ENCODE measurements at regions not wholly inside any gene's neighbourhood (a gene's known extent, or its start where the extent isn't known, plus 50 kb on each side); places are given as distances from the start of the nearest gene placed in this dataset.

- Histone ChIP-seq H3K27me3 (ENCODE audit: control insufficient read depth in 1 of 2, insufficient read depth in 2 of 2, low read length in 2 of 2) (peaks cover 0 to 3% of the 10 kb centered on the region in 2 experiments; a peak in 2 of 5 replicates), H3K4me1 (ENCODE audit: insufficient read depth, low read length) (no peaks in the 10 kb centered on the region), H2AFZ (ENCODE audit: low read length) (no peak overlapping the region), H3K9me3 (ENCODE audit: low read length) (no peaks in the 10 kb centered on the region), H3K4me2 (ENCODE audit: low read depth, low read length) (no peak overlapping the region), H3K27ac (ENCODE audit: extremely low read length, insufficient read depth, low read length) (no peak overlapping the region), H4K20me1 (ENCODE audit: insufficient read depth, low read length) (no peaks in the 10 kb centered on the region), H3K9ac (ENCODE audit: insufficient read depth, low read depth, low read length) (no peak overlapping the region), H3K4me3 (replicated peaks in 1 of 3; ENCODE audit: insufficient read depth in 1 of 3, low read depth in 2 of 3, low read length in 3 of 3) (no peak overlapping the region), H3K79me2 (ENCODE audit: insufficient read depth, low read length) (no peaks in the 10 kb centered on the region), H3K36me3 (replicated peaks in 1 of 2; ENCODE audit: control insufficient read depth in 1 of 2, insufficient read depth in 2 of 2, low read length in 2 of 2) (no peaks in the 10 kb centered on the region)
- intact Hi-C loops (cut with micrococcal nuclease; ENCODE audit: unreplicated experiment) (no loop called here), in situ Hi-C loops (cut with HindIII; ENCODE audit: extremely low pct_ligation_motif_present, low pct_unique_long_range_greater_than_20kb) (no loop called here)
- CTCF ChIA-PET (ENCODE audit: low intra/inter-chr PET ratio, low total read pairs): no interaction called here
- POLR2A ChIA-PET: no interaction called here
- ATAC-seq (peak; percentile 33; the same call in 2 of the 3 replicates), FAIRE-seq (no peak), DNase-seq (ENCODE audit: low spot score) (no peak)
- TF ChIP-seq YEATS4 (CRISPR knock-in tag; IDR thresholded peaks at IDR 0.05; ENCODE audit: borderline replicate concordance): no peak
- no peak for TF ChIP-seq ZNF574 (CRISPR knock-in tag; IDR thresholded peaks at IDR 0.05)
- no peak for TF ChIP-seq KLF16 (CRISPR knock-in tag; IDR thresholded peaks at IDR 0.05)
- no peak for TF ChIP-seq MATR3 (CRISPR knock-in tag; IDR thresholded peaks at IDR 0.05)
- TF ChIP-seq ZNF234 (CRISPR knock-in tag; conservative IDR thresholded peaks at IDR 0.05): no peak
- TF ChIP-seq ZNF839 (CRISPR knock-in tag; IDR thresholded peaks at IDR 0.05; ENCODE audit: borderline replicate concordance): no peak
- TF ChIP-seq ETV6 (CRISPR knock-in tag; conservative IDR thresholded peaks at IDR 0.05): no peak
- no peak for TF ChIP-seq KLF13 (CRISPR knock-in tag; IDR thresholded peaks at IDR 0.05)
- no peak for TF ChIP-seq ZNF576 (CRISPR knock-in tag; IDR thresholded peaks at IDR 0.05)
- no peak for TF ChIP-seq TCF7L2 (IDR thresholded peaks at IDR 0.05; ENCODE audit: low read depth, low read length)
- TF ChIP-seq EED (CRISPR knock-in tag; IDR thresholded peaks at IDR 0.05): no peak
- no peak for TF ChIP-seq ZMYM3 (CRISPR knock-in tag; IDR thresholded peaks at IDR 0.05)
- no peak for TF ChIP-seq ZNF24 (IDR thresholded peaks at IDR 0.05)
- BruUV-seq (replicated peaks): no TSS peak
- 47% methylated on average over 4 of the region's 6 CpGs for WGBS (ENCODE audit: low lambda C conversion rate)
Observed at GRCh38 chr15:31857194-31857593, 173.1 kb upstream of the CHRNA7 start.

Measured in HepG2 (cell line).